Thyroid gland (tissue), 4 donors: ENCODE measurements at regions not wholly inside any gene's neighbourhood (a gene's known extent, or its start where the extent isn't known, plus 50 kb on each side); places are given as distances from the start of the nearest gene placed in this dataset.

Source experiments
- DNase-seq, 2 donors: peaks; one replicate each; pipeline ENCODE4 v3.0.0-alpha.2; 2019
- H3K27ac ChIP-seq, 3 donors: fragments of 200-600 bp; sonication (generic); 1 replicate in 2 of 3; 2 replicates in 1 of 3; pipeline ENCODE4 v1.5.1; 2016 to 2019; ENCODE audit warnings: mild to moderate bottlenecking in 1 of 3, moderate library complexity in 1 of 3
- H3K27me3 ChIP-seq: fragments of 200-600 bp; sonication (generic); one replicate; pipeline ENCODE4 v1.5.1; 2019
- H3K36me3 ChIP-seq, 2 donors: fragments of 200-600 bp; sonication (generic); one replicate each; pipeline ENCODE4 v1.5.1; 2016 to 2019
- H3K4me1 ChIP-seq, 2 donors: fragments of 200-600 bp; sonication (generic); one replicate each; pipeline ENCODE4 v1.5.1; 2017 to 2019
- H3K4me3 ChIP-seq, 3 donors: fragments of 200-600 bp; sonication (generic); replicated peaks in 1 of 3; 1 replicate in 2 of 3; 2 replicates in 1 of 3; pipeline ENCODE4 v1.5.1; 2016; ENCODE audit warnings: mild to moderate bottlenecking in 1 of 3
- H3K9me3 ChIP-seq: fragments of 200-600 bp; sonication (generic); one replicate; pipeline ENCODE4 v1.5.1; 2017
- POLR2A ChIP-seq, 2 donors: fragments of 450-650 bp; IDR thresholded peaks; one replicate each; pipeline ENCODE4 v1.6.1; 2017; ENCODE audit warnings: antibody characterized with exemption in 2 of 2, mild to moderate bottlenecking in 2 of 2, moderate library complexity in 1 of 2
- WGBS, 2 donors: methylation state at CpG; one replicate each; pipeline ENCODE4 v1.1.5; 2017; 5-methylcytosine and 5-hydroxymethylcytosine counted together
- intact Hi-C: fragments of 100-400 bp; cut with DNase I; formaldehyde crosslinking; loops from one replicate; pipeline ENCODE4 v1.15.1; 2023
- TF ChIP-seq, protein P1 (sequence below), 6 experiments: fragments of 200-600 bp in 3 of 6; fragments of 450-650 bp in 3 of 6; sonication (generic) in 3 of 6; IDR thresholded peaks; one replicate each; pipeline ENCODE4 v1.5.1; 2016 to 2019; ENCODE audit warnings: antibody characterized with exemption in 6 of 6, mild to moderate bottlenecking in 2 of 6, inconsistent platforms in 1 of 6, moderate library complexity in 1 of 6

DNA sequence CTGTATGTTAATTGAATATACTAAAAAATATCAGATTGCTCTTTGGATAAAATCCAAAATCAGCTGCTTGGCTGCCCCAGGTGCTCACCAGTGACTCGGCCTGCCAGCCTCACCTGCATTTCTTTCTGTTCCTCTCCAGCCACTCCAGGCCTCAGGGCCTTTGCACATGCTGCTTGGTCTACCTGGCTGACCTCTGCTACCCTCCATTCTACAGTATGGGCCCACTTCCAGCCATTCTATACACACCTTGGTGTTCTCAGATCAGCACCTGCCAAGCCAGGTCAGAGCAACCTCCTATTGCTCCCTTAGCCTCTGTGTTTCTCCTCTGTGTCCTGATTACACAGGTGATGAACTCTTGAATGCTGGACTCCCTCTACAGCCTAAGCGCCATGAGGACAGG, 106.6 kb upstream of the TWIST2 start:
- Histone ChIP-seq H3K9me3 (no peaks in the 10 kb centered on the region), H3K27me3 (no peaks in the 10 kb centered on the region), H3K27ac (no peak overlapping the region), H3K4me3 (no peak overlapping the region), H3K36me3 (no peaks in the 10 kb centered on the region), H3K4me1 (no peaks in the 10 kb centered on the region)
- no peak for DNase-seq
- intact Hi-C loops = no loop called here
- TF ChIP-seq POLR2A (IDR thresholded peaks at IDR 0.05) = no peak
- TF ChIP-seq, protein P1, sequence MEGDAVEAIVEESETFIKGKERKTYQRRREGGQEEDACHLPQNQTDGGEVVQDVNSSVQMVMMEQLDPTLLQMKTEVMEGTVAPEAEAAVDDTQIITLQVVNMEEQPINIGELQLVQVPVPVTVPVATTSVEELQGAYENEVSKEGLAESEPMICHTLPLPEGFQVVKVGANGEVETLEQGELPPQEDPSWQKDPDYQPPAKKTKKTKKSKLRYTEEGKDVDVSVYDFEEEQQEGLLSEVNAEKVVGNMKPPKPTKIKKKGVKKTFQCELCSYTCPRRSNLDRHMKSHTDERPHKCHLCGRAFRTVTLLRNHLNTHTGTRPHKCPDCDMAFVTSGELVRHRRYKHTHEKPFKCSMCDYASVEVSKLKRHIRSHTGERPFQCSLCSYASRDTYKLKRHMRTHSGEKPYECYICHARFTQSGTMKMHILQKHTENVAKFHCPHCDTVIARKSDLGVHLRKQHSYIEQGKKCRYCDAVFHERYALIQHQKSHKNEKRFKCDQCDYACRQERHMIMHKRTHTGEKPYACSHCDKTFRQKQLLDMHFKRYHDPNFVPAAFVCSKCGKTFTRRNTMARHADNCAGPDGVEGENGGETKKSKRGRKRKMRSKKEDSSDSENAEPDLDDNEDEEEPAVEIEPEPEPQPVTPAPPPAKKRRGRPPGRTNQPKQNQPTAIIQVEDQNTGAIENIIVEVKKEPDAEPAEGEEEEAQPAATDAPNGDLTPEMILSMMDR (IDR thresholded peaks at IDR 0.05) = no peak
- 83 to 86% methylated on average over 2 of the region's 2 CpGs for WGBS, 2 donors

DNA sequence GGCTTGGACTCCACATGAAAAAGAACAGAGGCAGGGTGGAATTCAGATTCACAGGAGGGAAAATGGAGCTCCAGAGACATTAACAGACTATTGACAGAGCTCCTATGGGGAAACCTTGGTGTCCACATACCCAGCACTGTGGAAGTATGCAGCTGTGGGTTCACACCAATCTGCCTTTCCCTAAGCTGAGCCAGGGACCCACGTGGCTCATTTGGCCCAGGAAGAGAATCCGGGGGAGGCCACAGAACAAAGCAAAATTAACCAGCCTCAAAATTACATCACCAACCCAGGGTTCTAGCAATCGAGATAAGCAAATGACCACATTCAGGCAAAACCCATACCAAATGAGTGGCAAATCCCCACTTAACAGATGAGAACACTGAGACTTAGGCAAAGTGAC, 105.8 kb upstream of the TWIST2 start:
- H3K27me3 ChIP-seq = no peaks in the 10 kb centered on the region
- H3K4me1 ChIP-seq = no peaks in the 10 kb centered on the region
- intact Hi-C loops = no loop called here
- H3K27ac ChIP-seq = no peak overlapping the region
- WGBS, 2 donors = 75 to 80% methylated on average over 3 of the region's 3 CpGs
- TF ChIP-seq POLR2A (IDR thresholded peaks at IDR 0.05) = no peak
- TF ChIP-seq, protein P1 (IDR thresholded peaks at IDR 0.05) = no peak
- no peaks in the 10 kb centered on the region for H3K36me3 ChIP-seq
- no peaks in the 10 kb centered on the region for H3K9me3 ChIP-seq
- H3K4me3 ChIP-seq = no peak overlapping the region
- DNase-seq = no peak

DNA sequence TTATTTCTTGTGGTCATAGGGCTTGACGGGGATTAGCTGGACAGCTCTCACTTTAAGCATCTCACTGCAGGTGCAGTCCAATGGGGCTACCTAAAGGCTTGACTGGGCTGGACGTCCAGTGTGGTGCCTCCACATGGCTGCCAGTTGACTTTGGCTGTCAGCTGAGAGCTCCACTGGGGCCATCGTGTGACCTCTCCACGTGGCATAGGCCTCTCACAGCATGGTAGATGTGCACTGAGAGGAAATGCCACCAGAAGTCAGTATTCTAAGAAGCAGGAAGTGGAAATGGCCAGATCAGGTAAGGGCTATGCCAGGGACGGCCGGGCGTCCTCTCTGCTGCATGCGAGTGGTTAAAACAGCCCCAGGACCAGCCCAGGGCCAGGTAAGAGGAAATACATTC, 105.2 kb upstream of the TWIST2 start:
- intact Hi-C loops = no loop called here
- Histone ChIP-seq H3K9me3 (no peaks in the 10 kb centered on the region), H3K4me3 (no peak overlapping the region), H3K27me3 (no peaks in the 10 kb centered on the region), H3K36me3 (no peaks in the 10 kb centered on the region), H3K4me1 (no peaks in the 10 kb centered on the region), H3K27ac (no peak overlapping the region)
- WGBS, 2 donors = 70 to 79% methylated on average over 8 of the region's 8 CpGs
- TF ChIP-seq POLR2A (IDR thresholded peaks at IDR 0.05) = no peak
- TF ChIP-seq, protein P1 (IDR thresholded peaks at IDR 0.05) = no peak
- no peak for DNase-seq

DNA sequence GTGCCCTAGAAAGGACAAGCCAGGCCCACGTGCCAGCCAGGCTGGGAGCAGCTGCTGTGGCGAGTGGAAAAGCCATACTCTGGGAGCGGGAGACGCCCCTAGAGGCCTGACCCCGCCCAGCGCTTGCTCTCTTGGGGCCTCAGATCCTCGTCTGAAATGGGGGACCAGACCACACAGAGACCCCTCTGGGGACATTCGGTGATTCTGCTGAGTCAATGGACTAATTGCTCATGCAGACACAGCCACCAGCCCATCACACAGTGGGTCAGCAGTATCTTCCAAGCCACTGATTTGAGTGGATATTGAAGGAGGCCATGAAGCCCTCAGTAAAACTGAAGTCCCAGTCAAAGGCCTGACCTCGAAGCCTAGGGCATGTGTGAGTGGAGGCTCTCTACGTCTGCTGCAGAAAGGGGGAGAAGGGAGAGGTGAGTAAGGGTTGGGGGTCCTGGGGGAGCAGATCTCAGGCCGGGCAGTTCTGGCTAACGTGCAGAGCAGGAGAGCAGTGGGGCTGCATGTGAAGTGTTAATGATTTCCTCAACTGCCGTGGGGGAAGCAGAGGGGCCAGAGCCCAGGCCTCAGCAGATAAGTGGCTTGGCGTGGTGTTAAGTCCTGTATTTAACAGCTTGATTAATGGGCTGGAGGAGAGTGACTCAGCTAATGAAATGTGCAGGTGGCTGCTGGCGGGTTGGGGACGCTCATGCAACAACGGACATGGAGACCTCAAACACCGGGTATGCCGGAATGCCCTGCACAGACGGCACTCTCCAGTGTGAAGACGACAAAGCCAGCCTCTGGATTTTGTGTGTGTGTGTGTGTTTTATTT, 104.4 kb upstream of the TWIST2 start:
- Histone ChIP-seq H3K4me3 (no peak overlapping the region), H3K4me1 (no peaks in the 10 kb centered on the region), H3K36me3 (no peaks in the 10 kb centered on the region), H3K9me3 (no peaks in the 10 kb centered on the region), H3K27ac (no peak overlapping the region), H3K27me3 (no peaks in the 10 kb centered on the region)
- TF ChIP-seq POLR2A (IDR thresholded peaks at IDR 0.05) = no peak
- TF ChIP-seq, protein P1 (IDR thresholded peaks at IDR 0.05) = no peak
- intact Hi-C loops = no loop called here
- WGBS, 2 donors = 69 to 73% methylated on average over 19 to 20 of the region's 21 CpGs
- DNase-seq = no peak

DNA sequence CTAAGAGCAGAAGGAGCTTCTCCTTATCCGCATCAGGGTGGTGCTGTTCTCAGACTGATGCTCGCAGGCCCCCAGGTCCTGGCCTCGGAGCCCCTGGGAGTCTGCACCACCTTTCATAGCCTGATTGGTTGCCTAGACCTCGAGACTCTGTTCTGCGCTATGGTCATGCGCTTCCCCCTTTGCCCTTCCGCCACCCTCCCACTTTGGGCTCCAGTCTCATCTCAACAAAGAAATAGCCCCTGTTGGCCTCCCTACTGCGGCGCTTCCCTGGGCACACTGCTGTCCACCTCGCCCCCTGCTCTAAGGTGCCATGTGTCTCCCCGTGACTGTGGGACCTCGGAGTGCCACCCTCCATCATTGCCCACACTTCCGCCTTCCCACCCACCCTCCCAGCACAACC, 102.9 kb upstream of the TWIST2 start:
- Histone ChIP-seq H3K4me1 (no peaks in the 10 kb centered on the region), H3K27ac (no peak overlapping the region), H3K9me3 (no peaks in the 10 kb centered on the region), H3K36me3 (no peaks in the 10 kb centered on the region), H3K4me3 (no peak overlapping the region), H3K27me3 (no peaks in the 10 kb centered on the region)
- intact Hi-C loops = no loop called here
- TF ChIP-seq, protein P1 (IDR thresholded peaks at IDR 0.05) = no peak
- TF ChIP-seq POLR2A (IDR thresholded peaks at IDR 0.05) = no peak
- no peak for DNase-seq
- WGBS, 2 donors = 90 to 93% methylated on average over 13 of the region's 13 CpGs
